SK-N-SH (cell line): ENCODE measurements at regions not wholly inside any gene's neighbourhood (a gene's known extent, or its start where the extent isn't known, plus 50 kb on each side); places are given as distances from the start of the nearest gene placed in this dataset.

Source experiments
- CTCF ChIA-PET: fragments of 300-600, 350-600 bp; formaldehyde crosslinking; extraction: SDS; loops from one replicate; lab custom pipeline; 2021; lab: Yijun Ruan, JAX
- POLR2A ChIA-PET: fragments of 350-600 bp; sonication (Branson Sonifier 250); formaldehyde crosslinking; extraction: SDS; loops from one replicate; lab custom pipeline; 2020; ENCODE audit warnings: antibody characterized with exemption, inconsistent platforms; lab: Yijun Ruan, JAX
- DNase-seq: peaks from one replicate; pipeline ENCODE4 v3.0.0; 2012
- H2AFZ ChIP-seq: fragments of 200-600 bp; sonication (generic); 2 replicates; pipeline ENCODE4 v1.8.1; 2016; ENCODE audit warnings: antibody characterized with exemption, mild to moderate bottlenecking, low read depth
- H3F3A ChIP-seq: fragments of 200-600 bp; sonication (generic); replicated peaks from 2 replicates; pipeline ENCODE3; 2016; ENCODE audit warnings: antibody characterized with exemption, mild to moderate bottlenecking; ENCODE audit not compliant: insufficient read depth
- H3K27ac ChIP-seq, 2 experiments: fragments of 200-500 bp in 1 of 2; fragments of 200-600 bp in 1 of 2; sonication (Bioruptor generic) in 1 of 2; sonication (generic), shearing (Covaris generic) in 1 of 2; 2 replicates each; pipeline versions ENCODE4 v1.5.1 to v1.6.1; 2014 to 2016; ENCODE audit warnings: low read depth in 2 of 2, inconsistent platforms in 1 of 2, low read length in 1 of 2, mild to moderate bottlenecking in 1 of 2, mixed read lengths in 1 of 2
- H3K27me3 ChIP-seq: fragments of 200-600 bp; sonication (generic), shearing (Covaris generic); 2 replicates; pipeline ENCODE4 v1.6.1; 2016; ENCODE audit warnings: mixed run types; ENCODE audit not compliant: insufficient read depth
- H3K36me3 ChIP-seq, 2 experiments: fragments of 200-500 bp in 1 of 2; fragments of 200-600 bp in 1 of 2; sonication (Bioruptor generic) in 1 of 2; sonication (generic) in 1 of 2; replicated peaks in 1 of 2; 2 replicates each; pipeline versions ENCODE3 to v1.5.1; 2014 to 2016; ENCODE audit warnings: low read length in 1 of 2, mild to moderate bottlenecking in 1 of 2; ENCODE audit not compliant: insufficient read depth in 2 of 2, control insufficient read depth in 1 of 2
- H3K4me1 ChIP-seq, 2 experiments: fragments of 200-500 bp in 1 of 2; fragments of 200-600 bp in 1 of 2; sonication (Bioruptor generic) in 1 of 2; sonication (generic), shearing (Covaris generic) in 1 of 2; 2 replicates each; pipeline versions ENCODE4 v1.5.1 to v1.6.1; 2014 to 2016; ENCODE audit warnings: low read depth in 1 of 2, low read length in 1 of 2, mixed run types in 1 of 2; ENCODE audit not compliant: insufficient read depth in 2 of 2, control insufficient read depth in 1 of 2
- H3K4me2 ChIP-seq: fragments of 200-600 bp; sonication (generic), shearing (Covaris generic); 2 replicates; pipeline ENCODE4 v1.6.1; 2017; ENCODE audit warnings: mixed run types
- H3K4me3 ChIP-seq, 2 experiments: fragments of 200-500 bp in 1 of 2; fragments of 200-600 bp in 1 of 2; sonication (Bioruptor generic) in 1 of 2; sonication (generic), shearing (Covaris generic) in 1 of 2; 2 replicates each; pipeline versions ENCODE4 v1.5.1 to v1.8.1; 2014 to 2016; ENCODE audit warnings: low read depth in 2 of 2, inconsistent platforms in 1 of 2, low read length in 1 of 2, mild to moderate bottlenecking in 1 of 2, mixed read lengths in 1 of 2, moderate library complexity in 1 of 2
- H3K79me2 ChIP-seq: fragments of 200-600 bp; sonication (generic); 2 replicates; pipeline ENCODE4 v1.8.1; 2017; ENCODE audit warnings: mild to moderate bottlenecking; ENCODE audit not compliant: insufficient read depth
- H3K9ac ChIP-seq: fragments of 200-600 bp; sonication (generic); 2 replicates; pipeline ENCODE4 v1.6.1; 2017; ENCODE audit warnings: mixed run types
- H3K9me2 ChIP-seq: fragments of 200-600 bp; sonication (generic); 2 replicates; pipeline ENCODE4 v1.6.1; 2017; ENCODE audit warnings: mixed run types
- H3K9me3 ChIP-seq: fragments of 200-600 bp; sonication (generic); 2 replicates; pipeline ENCODE4 v1.6.1; 2017; ENCODE audit warnings: mixed run types, mild to moderate bottlenecking, moderate library complexity
- H4K20me1 ChIP-seq: fragments of 200-600 bp; sonication (generic); 2 replicates; pipeline ENCODE4 v1.6.1; 2017; ENCODE audit warnings: mild to moderate bottlenecking, mixed run types; ENCODE audit not compliant: insufficient read depth
- ELF1 ChIP-seq: IDR thresholded peaks from 2 replicates; pipeline ENCODE4 v1.4.0; 2012
- EP300 ChIP-seq, 2 experiments: IDR thresholded peaks; 2 replicates each; pipeline versions ENCODE4 v1.4.0 to v1.6.1; 2012; ENCODE audit warnings: borderline replicate concordance in 1 of 2, low read depth in 1 of 2, low read length in 1 of 2
- FOSL2 ChIP-seq: IDR thresholded peaks from 2 replicates; pipeline ENCODE4 v1.4.0; 2012; ENCODE audit warnings: low read depth, mild to moderate bottlenecking, moderate library complexity, borderline replicate concordance
- FOXM1 ChIP-seq: IDR thresholded peaks from 2 replicates; pipeline ENCODE4 v1.4.0; 2012; ENCODE audit warnings: low read depth, mild to moderate bottlenecking
- GABPA ChIP-seq: IDR thresholded peaks from 2 replicates; pipeline ENCODE4 v1.4.0; 2012; ENCODE audit warnings: low read depth, mild to moderate bottlenecking
- GATA2 ChIP-seq: sonication (generic); formaldehyde crosslinking; IDR thresholded peaks from 2 replicates; pipeline ENCODE4 v1.5.0; 2020; ENCODE audit warnings: mild to moderate bottlenecking, missing genetic modification reagents
- IRF3 ChIP-seq: fragments of 150-350 bp; IDR thresholded peaks from 2 replicates; pipeline ENCODE4 v1.6.1; 2016; ENCODE audit warnings: mild to moderate bottlenecking, low read depth, low read length
- JUND ChIP-seq: IDR thresholded peaks from 2 replicates; pipeline ENCODE4 v1.4.0; 2012
- PBX3 ChIP-seq: IDR thresholded peaks from 2 replicates; pipeline ENCODE4; 2012
- RAD21 ChIP-seq: IDR thresholded peaks from 2 replicates; pipeline ENCODE4 v1.6.1; 2012; ENCODE audit warnings: mild to moderate bottlenecking, low read length
- RCOR1 ChIP-seq: fragments of 150-350 bp; IDR thresholded peaks from 2 replicates; pipeline ENCODE4 v1.6.1; 2017; ENCODE audit warnings: antibody characterized with exemption, low read length
- REST ChIP-seq: IDR thresholded peaks from 2 replicates; pipeline ENCODE4 v1.6.1; 2012; ENCODE audit warnings: mild to moderate bottlenecking, low read depth, low read length, moderate library complexity
- RXRA ChIP-seq: IDR thresholded peaks from 2 replicates; pipeline ENCODE4 v1.4.0; 2012; ENCODE audit warnings: low read depth, mild to moderate bottlenecking, borderline replicate concordance
- SMC3 ChIP-seq: IDR thresholded peaks from 2 replicates; pipeline ENCODE4 v1.6.1; 2012; ENCODE audit warnings: low read depth, low read length, improper control_type of control experiment
- USF2 ChIP-seq: fragments of 150-350 bp; IDR thresholded peaks from 2 replicates; pipeline ENCODE4 v1.6.1; 2017; ENCODE audit warnings: antibody characterized with exemption, low read length, low read depth, borderline replicate concordance
- YY1 ChIP-seq: IDR thresholded peaks from 2 replicates; pipeline ENCODE4 v1.4.0; 2012; ENCODE audit warnings: low read depth, mild to moderate bottlenecking
- ZBTB33 ChIP-seq: IDR thresholded peaks from 2 replicates; pipeline ENCODE4 v1.4.0; 2012; ENCODE audit warnings: low read depth, borderline replicate concordance
- WGBS: methylation state at CpG from one replicate; pipeline ENCODE4 v1.1.6; 2017; ENCODE audit warnings: low lambda C conversion rate; 5-methylcytosine and 5-hydroxymethylcytosine counted together
- TF ChIP-seq, protein P1 (sequence below): IDR thresholded peaks from 2 replicates; pipeline ENCODE4 v1.4.0; 2012; ENCODE audit warnings: low read depth

- TF ChIP-seq, protein P1, sequence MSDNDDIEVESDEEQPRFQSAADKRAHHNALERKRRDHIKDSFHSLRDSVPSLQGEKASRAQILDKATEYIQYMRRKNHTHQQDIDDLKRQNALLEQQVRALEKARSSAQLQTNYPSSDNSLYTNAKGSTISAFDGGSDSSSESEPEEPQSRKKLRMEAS, result no peak
- no peak for TF ChIP-seq PBX3
- TF ChIP-seq RAD21, result peak; percentile 43
- TF ChIP-seq YY1, result no peak
- TF ChIP-seq ZBTB33, result no peak
- no peak for TF ChIP-seq RCOR1
- TF ChIP-seq JUND, result no peak
- TF ChIP-seq IRF3, result no peak
- peak; percentile 24; the same call in 1 of the 2 replicates for TF ChIP-seq SMC3
- no peak for TF ChIP-seq USF2
- TF ChIP-seq, all 33 proteins: peak for 3
Measured at GRCh38 chr18:46393230-46393629, 263.8 kb downstream of the LOXHD1 start (continued).

GRCh38 chr18:46393961-46394360 lies 263.1 kb downstream of the LOXHD1 start:
- Histone ChIP-seq H4K20me1 (no peaks in the 10 kb centered on the region), H3K9ac (no peak overlapping the region), H3K9me3 (no peaks in the 10 kb centered on the region), H3K4me2 (no peak overlapping the region), H3K27ac (no peak overlapping the region; a peak in 1 of 4 replicates), H3K4me3 (no peak overlapping the region), H3K36me3 (no peaks in the 10 kb centered on the region), H2AFZ (no peak overlapping the region), H3K79me2 (no peaks in the 10 kb centered on the region), H3K4me1 (peaks cover 0 to 22% of the 10 kb centered on the region in 2 experiments; a peak in 1 of 4 replicates), H3F3A (no peaks in the 10 kb centered on the region), H3K27me3 (no peaks in the 10 kb centered on the region), H3K9me2 (no peaks in the 10 kb centered on the region)
- DNase-seq, result no peak
- ChIA-PET POLR2A (no interaction called here), CTCF (interaction anchor here (0.7 to 2.4 kb wide), 9 partner anchors 12 to 229 kb away, joined by 3 to 7 read pairs (median 3); a partner anchor contains a TSS)
- 63% methylated on average over 5 of the region's 6 CpGs for WGBS
- TF ChIP-seq GABPA, result no peak
- TF ChIP-seq ELF1, result no peak
- TF ChIP-seq REST, result no peak
- TF ChIP-seq YY1, result no peak
- no peak for TF ChIP-seq PBX3
- TF ChIP-seq FOXM1, result no peak
- TF ChIP-seq RXRA, result no peak
- TF ChIP-seq FOSL2, result no peak
- no peak for TF ChIP-seq USF2
- TF ChIP-seq EP300 (IDR thresholded peaks at IDR 0.05; ENCODE audit: borderline replicate concordance in 1 of 2, low read depth in 1 of 2, low read length in 1 of 2), result no peak
- no peak for TF ChIP-seq IRF3
- no peak for TF ChIP-seq RAD21
- no peak for TF ChIP-seq GATA2 (CRISPR knock-in tag)
